Loucy (cell line): ENCODE measurements at regions not wholly inside any gene's neighbourhood (a gene's known extent, or its start where the extent isn't known, plus 50 kb on each side); places are given as distances from the start of the nearest gene placed in this dataset.

Source experiments
- EZH2phosphoT487 ChIP-seq: fragments of 200-600 bp; IDR thresholded peaks from 2 replicates; pipeline ENCODE4 v1.6.1; 2018; ENCODE audit warnings: antibody characterized with exemption, mild to moderate bottlenecking, moderate library complexity, borderline replicate concordance
- TF ChIP-seq, protein P1 (sequence below): fragments of 200-600 bp; sonication (generic); conservative IDR thresholded peaks from 2 replicates; pipeline ENCODE4 v1.5.1; 2014; ENCODE audit warnings: mild to moderate bottlenecking, antibody characterized with exemption, low read length

DNA sequence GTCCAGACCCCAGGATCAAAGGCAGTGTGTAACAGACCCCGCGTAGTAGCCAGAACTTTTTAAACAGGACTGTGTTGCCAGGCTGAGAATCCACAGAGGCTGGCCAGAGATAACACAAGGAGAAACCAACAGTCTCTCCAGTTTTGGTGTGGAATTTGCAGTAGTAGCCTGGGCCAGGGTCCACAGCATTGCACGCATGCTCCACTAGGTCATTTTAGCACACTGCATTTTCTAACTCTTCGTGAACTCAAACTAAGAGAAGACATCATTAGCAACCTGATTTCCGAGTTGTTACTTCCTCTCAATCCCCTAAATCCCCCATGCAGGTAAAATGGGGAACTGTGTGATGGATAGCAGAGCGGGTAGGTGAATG, 119.6 kb downstream of the BOD1 start:
- TF ChIP-seq, protein P1, sequence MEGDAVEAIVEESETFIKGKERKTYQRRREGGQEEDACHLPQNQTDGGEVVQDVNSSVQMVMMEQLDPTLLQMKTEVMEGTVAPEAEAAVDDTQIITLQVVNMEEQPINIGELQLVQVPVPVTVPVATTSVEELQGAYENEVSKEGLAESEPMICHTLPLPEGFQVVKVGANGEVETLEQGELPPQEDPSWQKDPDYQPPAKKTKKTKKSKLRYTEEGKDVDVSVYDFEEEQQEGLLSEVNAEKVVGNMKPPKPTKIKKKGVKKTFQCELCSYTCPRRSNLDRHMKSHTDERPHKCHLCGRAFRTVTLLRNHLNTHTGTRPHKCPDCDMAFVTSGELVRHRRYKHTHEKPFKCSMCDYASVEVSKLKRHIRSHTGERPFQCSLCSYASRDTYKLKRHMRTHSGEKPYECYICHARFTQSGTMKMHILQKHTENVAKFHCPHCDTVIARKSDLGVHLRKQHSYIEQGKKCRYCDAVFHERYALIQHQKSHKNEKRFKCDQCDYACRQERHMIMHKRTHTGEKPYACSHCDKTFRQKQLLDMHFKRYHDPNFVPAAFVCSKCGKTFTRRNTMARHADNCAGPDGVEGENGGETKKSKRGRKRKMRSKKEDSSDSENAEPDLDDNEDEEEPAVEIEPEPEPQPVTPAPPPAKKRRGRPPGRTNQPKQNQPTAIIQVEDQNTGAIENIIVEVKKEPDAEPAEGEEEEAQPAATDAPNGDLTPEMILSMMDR: no peak
- TF ChIP-seq EZH2phosphoT487: no peak
